ENCODE measurements at regions not wholly inside any gene's neighbourhood (a gene's known extent, or its start where the extent isn't known, plus 50 kb on each side); places are given as distances from the start of the nearest gene placed in this dataset.

DNA sequence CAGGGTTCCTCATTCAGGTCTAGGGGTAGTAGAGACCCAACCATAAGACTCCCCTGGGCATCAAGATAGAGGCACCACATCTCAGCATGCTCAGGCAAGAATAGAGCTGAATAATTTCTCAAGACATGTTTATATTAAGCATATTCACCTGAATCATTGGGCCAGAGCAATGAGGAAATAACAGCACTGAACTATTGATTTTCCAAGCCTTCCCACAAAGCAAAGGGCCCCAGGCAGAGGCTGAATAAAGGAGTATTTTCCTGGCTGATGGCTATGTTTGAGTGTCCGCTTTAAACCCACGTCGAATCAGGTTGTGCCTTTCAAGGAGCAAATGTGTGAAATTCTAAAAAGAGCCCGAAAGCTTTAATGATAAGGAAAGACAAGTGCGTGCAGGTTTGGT, 129.2 kb downstream of the HSD17B3 start:
- TF ChIP-seq, protein P1, sequence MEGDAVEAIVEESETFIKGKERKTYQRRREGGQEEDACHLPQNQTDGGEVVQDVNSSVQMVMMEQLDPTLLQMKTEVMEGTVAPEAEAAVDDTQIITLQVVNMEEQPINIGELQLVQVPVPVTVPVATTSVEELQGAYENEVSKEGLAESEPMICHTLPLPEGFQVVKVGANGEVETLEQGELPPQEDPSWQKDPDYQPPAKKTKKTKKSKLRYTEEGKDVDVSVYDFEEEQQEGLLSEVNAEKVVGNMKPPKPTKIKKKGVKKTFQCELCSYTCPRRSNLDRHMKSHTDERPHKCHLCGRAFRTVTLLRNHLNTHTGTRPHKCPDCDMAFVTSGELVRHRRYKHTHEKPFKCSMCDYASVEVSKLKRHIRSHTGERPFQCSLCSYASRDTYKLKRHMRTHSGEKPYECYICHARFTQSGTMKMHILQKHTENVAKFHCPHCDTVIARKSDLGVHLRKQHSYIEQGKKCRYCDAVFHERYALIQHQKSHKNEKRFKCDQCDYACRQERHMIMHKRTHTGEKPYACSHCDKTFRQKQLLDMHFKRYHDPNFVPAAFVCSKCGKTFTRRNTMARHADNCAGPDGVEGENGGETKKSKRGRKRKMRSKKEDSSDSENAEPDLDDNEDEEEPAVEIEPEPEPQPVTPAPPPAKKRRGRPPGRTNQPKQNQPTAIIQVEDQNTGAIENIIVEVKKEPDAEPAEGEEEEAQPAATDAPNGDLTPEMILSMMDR (IDR thresholded peaks at IDR 0.05): no peak
- TF ChIP-seq POLR2A (IDR thresholded peaks at IDR 0.05): no peak
